ENCODE measurements at regions not wholly inside any gene's neighbourhood (a gene's known extent, or its start where the extent isn't known, plus 50 kb on each side); places are given as distances from the start of the nearest gene placed in this dataset.

GRCh38 chr6:41439524-41440418 lies 104.4 kb downstream of the NCR2 start:
- TF ChIP-seq POLR2A (IDR thresholded peaks at IDR 0.05) (no peak), CTCF (IDR thresholded peaks at IDR 0.05 in 8 of 11, conservative IDR thresholded peaks at IDR 0.05 in 3 of 11) (no peak), POLR2AphosphoS5 (IDR thresholded peaks at IDR 0.05) (no peak)

All from spleen (tissue), 7 donors.